H9 (cell line): ENCODE measurements at regions not wholly inside any gene's neighbourhood (a gene's known extent, or its start where the extent isn't known, plus 50 kb on each side); places are given as distances from the start of the nearest gene placed in this dataset.

Experiments used
- DNase-seq: peaks from one replicate; pipeline ENCODE4 v3.0.0-alpha.2; 2017
- H2AFZ ChIP-seq: one replicate; pipeline ENCODE4 v1.6.1; 2013; ENCODE audit warnings: mild to moderate bottlenecking, low read length, control low read depth, moderate library complexity
- H2AK5ac ChIP-seq: 2 replicates; pipeline ENCODE4 v1.6.1; 2013; ENCODE audit warnings: low read length, control low read depth, mixed read lengths; ENCODE audit not compliant: insufficient read length
- H2BK120ac ChIP-seq: one replicate; pipeline ENCODE4 v1.6.1; 2013; ENCODE audit warnings: low read depth, mild to moderate bottlenecking, low read length, control low read depth, inconsistent platforms; ENCODE audit not compliant: poor library complexity, severe bottlenecking
- H2BK12ac ChIP-seq: 2 replicates; pipeline ENCODE4 v1.6.1; 2013; ENCODE audit warnings: low read length, control low read depth, mixed read lengths, low read depth; ENCODE audit not compliant: insufficient read length
- H2BK15ac ChIP-seq: 2 replicates; pipeline ENCODE4 v1.6.1; 2013; ENCODE audit warnings: low read depth, low read length, control low read depth
- H2BK20ac ChIP-seq: one replicate; pipeline ENCODE4 v1.6.1; 2013; ENCODE audit warnings: low read depth, mild to moderate bottlenecking, low read length, control low read depth, inconsistent platforms; ENCODE audit not compliant: poor library complexity, severe bottlenecking
- H2BK5ac ChIP-seq: 2 replicates; pipeline ENCODE4 v1.6.1; 2013; ENCODE audit warnings: low read length, control low read depth, mixed read lengths; ENCODE audit not compliant: insufficient read length
- H3K14ac ChIP-seq: 2 replicates; pipeline ENCODE4 v1.6.1; 2013; ENCODE audit warnings: low read length, control low read depth; ENCODE audit not compliant: insufficient read depth
- H3K18ac ChIP-seq: 2 replicates; pipeline ENCODE4 v1.6.1; 2013; ENCODE audit warnings: low read depth, mild to moderate bottlenecking, mixed read lengths, low read length, control low read depth; ENCODE audit not compliant: insufficient read length
- H3K23ac ChIP-seq: 2 replicates; pipeline ENCODE4 v1.6.1; 2013; ENCODE audit warnings: low read length, control low read depth, mixed read lengths, low read depth; ENCODE audit not compliant: insufficient read length
- H3K23me2 ChIP-seq: 2 replicates; pipeline ENCODE4 v1.6.1; 2013; ENCODE audit warnings: low read depth, mild to moderate bottlenecking, mixed read lengths, low read length, control low read depth; ENCODE audit not compliant: insufficient read length, poor library complexity, severe bottlenecking
- H3K27ac ChIP-seq: 2 replicates; pipeline ENCODE4 v1.5.1; 2013; ENCODE audit warnings: low read length, control low read depth, mixed read lengths, low read depth; ENCODE audit not compliant: insufficient read length
- H3K27me3 ChIP-seq: 2 replicates; pipeline ENCODE4 v1.6.1; 2013; ENCODE audit warnings: low read length, control low read depth, inconsistent platforms; ENCODE audit not compliant: insufficient read depth
- H3K4ac ChIP-seq: 2 replicates; pipeline ENCODE4 v1.6.1; 2013; ENCODE audit warnings: low read depth, mild to moderate bottlenecking, control low read depth, inconsistent platforms, low read length, moderate library complexity
- H3K4me1 ChIP-seq: 2 replicates; pipeline ENCODE4 v1.6.1; 2013; ENCODE audit warnings: low read length, control low read depth, inconsistent platforms; ENCODE audit not compliant: insufficient read depth
- H3K4me2 ChIP-seq: 2 replicates; pipeline ENCODE4 v1.6.1; 2013; ENCODE audit warnings: low read length, control low read depth, mixed read lengths; ENCODE audit not compliant: insufficient read length, insufficient read depth
- H3K56ac ChIP-seq: 2 replicates; pipeline ENCODE4 v1.6.1; 2013; ENCODE audit warnings: low read depth, mild to moderate bottlenecking, mixed read lengths, low read length, control low read depth; ENCODE audit not compliant: insufficient read length
- H3K79me1 ChIP-seq: 2 replicates; pipeline ENCODE4 v1.6.1; 2013; ENCODE audit warnings: low read depth, mild to moderate bottlenecking, moderate library complexity, low read length, control low read depth, inconsistent platforms; ENCODE audit not compliant: insufficient read depth, poor library complexity, severe bottlenecking
- H3K79me2 ChIP-seq: 2 replicates; pipeline ENCODE4 v1.6.1; 2013; ENCODE audit warnings: low read length, control low read depth, inconsistent platforms; ENCODE audit not compliant: insufficient read depth
- H3K9ac ChIP-seq: 2 replicates; pipeline ENCODE4 v1.6.1; 2013; ENCODE audit warnings: low read length, control low read depth, mixed read lengths; ENCODE audit not compliant: insufficient read length; ENCODE audit errors: extremely low read depth
- H3K9me3 ChIP-seq: one replicate; pipeline ENCODE4 v1.6.1; 2013; ENCODE audit warnings: low read depth, low read length, inconsistent platforms; ENCODE audit not compliant: control insufficient read depth
- H3T11ph ChIP-seq: one replicate; pipeline ENCODE4 v1.6.1; 2013; ENCODE audit warnings: mild to moderate bottlenecking, low read length, control low read depth, inconsistent platforms
- H4K20me1 ChIP-seq: one replicate; pipeline ENCODE4 v1.6.1; 2013; ENCODE audit not compliant: control insufficient read depth, insufficient read length, insufficient read depth
- H4K5ac ChIP-seq: 2 replicates; pipeline ENCODE4 v1.6.1; 2013; ENCODE audit warnings: low read depth, mild to moderate bottlenecking, mixed read lengths, low read length, control low read depth; ENCODE audit not compliant: insufficient read length
- H4K8ac ChIP-seq: replicated peaks from 2 replicates; pipeline ENCODE4 v1.6.1; 2013; ENCODE audit warnings: low read length, control low read depth, mixed read lengths, low read depth; ENCODE audit not compliant: insufficient read length
- H4K91ac ChIP-seq: 2 replicates; pipeline ENCODE4 v1.6.1; 2013; ENCODE audit warnings: low read depth, mild to moderate bottlenecking, moderate library complexity, mixed read lengths, low read length, control low read depth; ENCODE audit not compliant: insufficient read length
- H3K27ac Mint-ChIP-seq, 3 experiments: 2 replicates in 2 of 3; 3 replicates in 1 of 3; pipeline ENCODE4 v1.8.0; 2020 to 2021; ENCODE audit warnings: mixed read lengths in 3 of 3, mild to moderate bottlenecking in 1 of 3, moderate library complexity in 1 of 3
- H3K27me3 Mint-ChIP-seq: 2 replicates; pipeline ENCODE4 v1.8.0; 2021; ENCODE audit warnings: low read depth, mild to moderate bottlenecking, moderate library complexity, mixed read lengths
- H3K36me3 Mint-ChIP-seq, 3 experiments: 2 replicates in 2 of 3; 3 replicates in 1 of 3; pipeline ENCODE4 v1.8.0; 2020 to 2021; ENCODE audit warnings: low read depth in 3 of 3, mixed read lengths in 3 of 3; ENCODE audit not compliant: insufficient read depth in 1 of 3
- H3K4me1 Mint-ChIP-seq, 2 experiments: 2 replicates each; pipeline ENCODE4 v1.8.0; 2020; ENCODE audit warnings: mixed read lengths in 2 of 2
- H3K4me3 Mint-ChIP-seq, 2 experiments: 2 replicates in 1 of 2; 3 replicates in 1 of 2; pipeline ENCODE4 v1.8.0; 2020 to 2021; ENCODE audit warnings: mild to moderate bottlenecking in 2 of 2, mixed read lengths in 2 of 2, moderate library complexity in 1 of 2
- H3K9me3 Mint-ChIP-seq, 2 experiments: 2 replicates in 1 of 2; 3 replicates in 1 of 2; pipeline ENCODE4 v1.8.0; 2020; ENCODE audit warnings: mild to moderate bottlenecking in 2 of 2, mixed read lengths in 2 of 2, moderate library complexity in 1 of 2
- WGBS: extraction: QIAGEN DNeasy Blood & Tissue Kit; methylation state at CpG from one replicate; pipeline ENCODE4 v1.1.7; 2013; ENCODE audit warnings: missing lambda C conversion rate, low lambda C conversion rate, mixed read lengths; ENCODE audit not compliant: insufficient read length; ENCODE audit errors: extremely low coverage; 5-methylcytosine and 5-hydroxymethylcytosine counted together
- TF ChIP-seq, protein P1 (sequence below): fragments of 200-600 bp; sonication (generic); conservative IDR thresholded peaks from 3 replicates; pipeline ENCODE4 v1.8.0; 2021; ENCODE audit warnings: antibody characterized with exemption, mild to moderate bottlenecking

DNA sequence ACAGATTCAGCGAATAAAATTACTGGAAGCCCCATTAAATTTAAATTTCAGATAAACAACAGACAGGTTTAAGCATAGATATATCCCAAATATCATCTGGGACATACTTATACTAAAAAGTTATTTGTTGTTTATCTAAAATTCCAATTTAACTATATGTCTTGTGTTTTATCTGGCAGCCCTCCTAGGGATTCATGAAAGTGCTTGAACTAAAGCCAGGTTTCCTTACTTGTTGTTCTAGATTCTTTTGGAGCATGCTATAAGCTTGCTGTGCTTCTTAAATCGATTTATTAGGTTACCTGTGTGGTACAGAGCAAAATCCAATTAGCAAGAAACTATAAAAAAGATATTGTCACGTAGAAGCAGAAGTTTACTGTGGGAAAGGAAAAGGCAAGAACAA lies 202.5 kb upstream of the GMDS start:
- H4K8ac ChIP-seq = no peak overlapping the region
- H3K36me3 Mint-ChIP-seq = no peaks in the 10 kb centered on the region
- WGBS = no CpG with 5 or more reads among the region's 3 CpGs
- H3T11ph ChIP-seq = no peak overlapping the region
- H2AFZ ChIP-seq = no peak overlapping the region
- H3K4me1 ChIP-seq = no peaks in the 10 kb centered on the region
- no peak overlapping the region for H3K23ac ChIP-seq
- no peaks in the 10 kb centered on the region for H3K9me3 Mint-ChIP-seq
- no peak overlapping the region for H4K5ac ChIP-seq
- no peak overlapping the region for H3K18ac ChIP-seq
- no peak overlapping the region for H3K14ac ChIP-seq
- TF ChIP-seq, protein P1, sequence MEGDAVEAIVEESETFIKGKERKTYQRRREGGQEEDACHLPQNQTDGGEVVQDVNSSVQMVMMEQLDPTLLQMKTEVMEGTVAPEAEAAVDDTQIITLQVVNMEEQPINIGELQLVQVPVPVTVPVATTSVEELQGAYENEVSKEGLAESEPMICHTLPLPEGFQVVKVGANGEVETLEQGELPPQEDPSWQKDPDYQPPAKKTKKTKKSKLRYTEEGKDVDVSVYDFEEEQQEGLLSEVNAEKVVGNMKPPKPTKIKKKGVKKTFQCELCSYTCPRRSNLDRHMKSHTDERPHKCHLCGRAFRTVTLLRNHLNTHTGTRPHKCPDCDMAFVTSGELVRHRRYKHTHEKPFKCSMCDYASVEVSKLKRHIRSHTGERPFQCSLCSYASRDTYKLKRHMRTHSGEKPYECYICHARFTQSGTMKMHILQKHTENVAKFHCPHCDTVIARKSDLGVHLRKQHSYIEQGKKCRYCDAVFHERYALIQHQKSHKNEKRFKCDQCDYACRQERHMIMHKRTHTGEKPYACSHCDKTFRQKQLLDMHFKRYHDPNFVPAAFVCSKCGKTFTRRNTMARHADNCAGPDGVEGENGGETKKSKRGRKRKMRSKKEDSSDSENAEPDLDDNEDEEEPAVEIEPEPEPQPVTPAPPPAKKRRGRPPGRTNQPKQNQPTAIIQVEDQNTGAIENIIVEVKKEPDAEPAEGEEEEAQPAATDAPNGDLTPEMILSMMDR = no peak
- H2BK15ac ChIP-seq = no peak overlapping the region
- no peak overlapping the region for H4K91ac ChIP-seq
- H2BK5ac ChIP-seq = no peak overlapping the region
- H3K27me3 ChIP-seq = no peaks in the 10 kb centered on the region; the same call in none of the 2 replicates
- H2BK20ac ChIP-seq = no peak overlapping the region
- no peaks in the 10 kb centered on the region for H3K79me2 ChIP-seq
- no peaks in the 10 kb centered on the region for H3K79me1 ChIP-seq
- H3K27ac Mint-ChIP-seq = no peak overlapping the region
- no peak overlapping the region for H3K4me3 Mint-ChIP-seq
- H3K4me1 Mint-ChIP-seq = peaks cover 3 to 6% of the 10 kb centered on the region in 2 experiments; a peak in 3 of 4 replicates
- H3K4me2 ChIP-seq = no peak overlapping the region
- no peak overlapping the region for H3K27ac ChIP-seq
- DNase-seq = no peak
- H3K23me2 ChIP-seq = no peaks in the 10 kb centered on the region
- H2BK12ac ChIP-seq = no peak overlapping the region
- H2BK120ac ChIP-seq = no peak overlapping the region
- H3K27me3 Mint-ChIP-seq = peaks cover 36% of the 10 kb centered on the region
- no peak overlapping the region for H3K9ac ChIP-seq
- no peaks in the 10 kb centered on the region for H4K20me1 ChIP-seq
- no peak overlapping the region for H3K4ac ChIP-seq
- H2AK5ac ChIP-seq = no peak overlapping the region
- no peak overlapping the region for H3K56ac ChIP-seq
- no peaks in the 10 kb centered on the region for H3K9me3 ChIP-seq
